GM21723 (cell line): ENCODE measurements at regions not wholly inside any gene's neighbourhood (a gene's known extent, or its start where the extent isn't known, plus 50 kb on each side); places are given as distances from the start of the nearest gene placed in this dataset.
A peak's percentile ranks its signal among the peaks of the same experiment; 100 is the strongest.

Source experiments
- ATAC-seq: cut with Tn5 transposase; IDR thresholded peaks from one replicate; pipeline ENCODE4 v1.9.1; 2021; ENCODE audit warnings: mild to moderate bottlenecking, moderate library complexity; ENCODE audit not compliant: unreplicated experiment

GRCh38 chr13:80284290-80284689, 56.6 kb downstream of the SPRY2 start:
- ATAC-seq, result no peak

DNA sequence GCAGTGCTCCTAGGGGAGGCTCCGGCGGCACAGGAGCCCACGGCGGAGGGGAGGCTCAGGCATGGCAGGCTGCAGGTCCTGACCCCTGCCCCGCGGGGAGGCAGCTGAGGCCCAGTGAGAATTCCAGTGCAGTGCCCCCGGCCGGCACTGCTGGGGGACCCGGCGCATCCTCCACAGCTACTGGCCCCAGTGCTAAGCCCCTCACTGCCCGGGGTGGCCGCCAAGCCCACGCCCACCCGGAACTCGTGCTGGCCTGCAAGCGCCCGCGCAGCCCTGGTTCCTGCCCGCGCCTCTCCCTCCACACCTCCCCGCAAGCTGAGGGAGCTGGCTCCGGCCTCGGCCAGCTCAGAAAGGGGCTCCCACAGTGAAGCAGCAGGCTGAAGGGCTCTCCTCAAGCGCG, 62.2 kb downstream of the SPRY2 start:
- ATAC-seq, result no peak

GRCh38 chr13:80276371-80277289, 64.3 kb downstream of the SPRY2 start:
- no peak for ATAC-seq

DNA sequence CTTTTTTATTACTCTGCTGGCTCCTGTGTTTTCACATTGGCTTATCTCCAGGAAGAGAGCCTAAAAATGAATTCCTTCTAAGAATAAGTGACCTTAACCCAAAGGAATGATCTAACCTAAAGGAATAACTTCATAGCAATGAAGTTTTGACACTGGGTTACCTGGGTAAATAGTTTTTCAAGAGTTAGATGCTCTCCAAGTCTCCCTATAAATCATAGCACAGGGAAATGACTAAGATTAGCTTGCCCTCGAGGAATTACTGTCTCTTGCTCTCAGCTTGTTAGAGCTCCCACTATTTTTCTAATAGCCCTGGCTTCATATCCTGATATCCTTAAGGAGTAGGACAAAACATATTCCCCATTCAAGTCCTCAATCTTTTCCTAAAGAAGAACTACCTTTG, 66.3 kb downstream of the SPRY2 start:
- no peak for ATAC-seq

GRCh38 chr13:80273718-80274117, 67.2 kb downstream of the SPRY2 start:
- ATAC-seq, result no peak

- ATAC-seq, result no peak
These were observed 75.6 kb downstream of the SPRY2 start for GRCh38 chr13:80265348-80265747.

DNA sequence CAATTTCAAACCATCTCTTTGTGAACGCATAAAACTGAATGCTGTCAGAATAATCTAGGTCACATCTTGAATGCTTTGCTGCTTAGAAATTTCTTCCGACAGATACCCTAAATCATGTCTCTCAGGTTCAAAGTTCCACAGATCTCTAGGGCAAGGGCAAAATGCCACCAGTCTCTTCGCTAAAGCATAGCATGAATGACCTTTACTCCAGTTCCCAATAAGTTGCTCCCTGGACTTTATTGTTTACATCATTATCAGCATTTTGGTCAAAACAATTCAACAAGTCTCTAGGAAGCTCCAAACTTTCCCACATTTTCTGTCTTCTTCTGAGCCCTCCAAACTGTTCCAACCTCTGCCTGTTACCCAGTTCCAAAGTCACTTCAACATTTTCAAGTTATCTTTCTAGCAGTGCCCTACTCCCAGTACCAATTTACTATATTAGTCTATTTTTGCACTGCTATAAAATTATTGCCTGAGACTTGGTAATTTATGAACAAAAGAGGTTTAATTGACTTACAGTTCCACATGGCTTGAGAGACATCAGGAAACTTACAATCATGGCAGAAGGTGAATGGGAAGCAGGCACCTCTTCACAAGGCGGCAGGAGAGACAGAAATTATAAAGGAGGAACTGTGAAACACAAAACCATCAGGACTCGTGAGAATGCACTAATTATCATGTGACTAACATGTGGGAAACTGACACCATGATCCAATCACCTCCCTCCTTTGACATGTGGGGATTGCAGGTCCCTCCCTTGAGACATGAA, 77.0 kb downstream of the SPRY2 start:
- ATAC-seq, result no peak

- ATAC-seq, result no peak
These were observed 78.8 kb downstream of the SPRY2 start for GRCh38 chr13:80262051-80262695.

DNA sequence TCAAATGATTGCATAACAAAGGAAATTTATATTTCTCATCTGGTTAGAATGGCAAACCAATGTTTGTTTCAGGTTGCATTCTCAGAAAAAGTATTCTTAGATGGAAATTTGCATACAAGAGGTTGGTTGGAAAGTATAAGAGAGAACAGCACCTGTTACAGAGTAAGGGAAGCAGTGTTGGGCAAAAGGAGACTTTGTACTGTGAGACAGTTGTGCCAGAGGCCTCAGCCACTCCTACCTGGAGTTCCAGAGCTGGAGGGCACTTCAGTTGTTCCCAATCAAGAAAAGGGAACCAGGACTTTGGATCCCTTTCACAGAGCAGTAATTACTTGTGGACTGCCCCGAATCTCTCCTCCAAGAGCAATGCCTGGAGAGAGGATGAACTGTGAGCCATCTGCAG, 81.8 kb downstream of the SPRY2 start:
- peak; percentile 71 for ATAC-seq

GRCh38 chr13:80256352-80256932, 84.5 kb downstream of the SPRY2 start:
- ATAC-seq, result peak; percentile 67

GRCh38 chr13:80255946-80256345, 85.0 kb downstream of the SPRY2 start:
- ATAC-seq, result no peak

GRCh38 chr13:80251403-80251802, 89.5 kb downstream of the SPRY2 start:
- ATAC-seq, result no peak

DNA sequence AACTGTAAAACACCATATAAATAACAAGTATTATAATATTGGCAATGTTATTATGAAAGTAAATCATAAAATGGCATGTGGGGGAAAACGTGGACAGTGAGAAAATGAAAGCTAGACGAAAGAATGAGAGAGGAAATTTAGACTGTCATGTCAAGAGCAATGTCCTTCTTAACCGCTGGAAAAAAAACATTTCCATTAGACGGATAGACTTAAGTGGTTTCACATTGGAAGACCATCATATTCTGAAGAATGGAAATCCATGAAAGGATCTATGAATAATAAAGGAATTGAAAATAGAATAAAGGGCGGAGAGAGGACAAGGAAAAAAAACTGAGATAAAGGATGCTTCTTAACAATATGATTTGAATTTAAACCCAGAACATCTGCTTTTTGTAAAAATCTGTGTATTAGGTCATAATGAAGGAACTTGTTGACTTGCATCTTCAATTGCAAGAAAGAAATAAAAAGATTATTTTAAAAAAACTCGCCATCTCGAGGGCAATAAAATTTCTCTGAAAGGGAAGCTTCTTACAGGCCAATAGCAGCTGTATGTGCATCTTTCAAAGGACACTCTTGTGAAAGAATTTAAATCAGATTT, 90.6 kb downstream of the SPRY2 start:
- no peak for ATAC-seq

DNA sequence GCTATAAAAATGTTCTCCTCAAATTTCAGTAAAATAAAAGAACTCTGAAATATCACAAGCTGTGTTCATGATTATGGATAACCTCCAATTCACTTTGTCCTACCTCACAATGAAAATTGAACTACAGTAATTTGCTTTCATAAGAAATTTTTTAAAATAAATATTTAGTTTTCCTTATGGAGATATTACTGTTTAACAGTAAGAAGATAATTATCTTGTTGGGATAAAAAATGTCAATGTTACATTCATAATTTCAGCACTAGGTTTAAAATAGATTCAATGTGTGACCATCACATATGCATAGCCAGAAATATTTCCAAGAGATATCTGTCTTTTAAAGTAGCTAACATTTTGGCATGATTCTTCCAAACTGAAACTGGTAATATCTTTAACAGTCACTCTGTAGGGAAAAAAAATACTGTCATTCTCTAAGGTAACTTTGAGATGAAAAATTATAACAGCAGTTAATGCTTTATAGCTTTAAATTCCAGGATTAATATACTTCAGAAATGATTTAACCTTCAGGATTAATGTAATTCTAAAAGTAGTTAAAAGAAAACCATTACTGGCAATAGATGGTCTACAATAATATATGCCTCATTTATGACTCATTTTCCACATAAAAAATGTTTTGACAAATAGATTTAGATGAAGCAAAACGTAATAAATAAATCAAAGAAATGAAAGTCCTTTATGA, 91.3 kb downstream of the SPRY2 start:
- ATAC-seq, result no peak

GRCh38 chr13:80245162-80245733, 95.7 kb downstream of the SPRY2 start:
- ATAC-seq, result no peak

- no peak for ATAC-seq
These were observed 96.4 kb downstream of the SPRY2 start for GRCh38 chr13:80244574-80244973.

DNA sequence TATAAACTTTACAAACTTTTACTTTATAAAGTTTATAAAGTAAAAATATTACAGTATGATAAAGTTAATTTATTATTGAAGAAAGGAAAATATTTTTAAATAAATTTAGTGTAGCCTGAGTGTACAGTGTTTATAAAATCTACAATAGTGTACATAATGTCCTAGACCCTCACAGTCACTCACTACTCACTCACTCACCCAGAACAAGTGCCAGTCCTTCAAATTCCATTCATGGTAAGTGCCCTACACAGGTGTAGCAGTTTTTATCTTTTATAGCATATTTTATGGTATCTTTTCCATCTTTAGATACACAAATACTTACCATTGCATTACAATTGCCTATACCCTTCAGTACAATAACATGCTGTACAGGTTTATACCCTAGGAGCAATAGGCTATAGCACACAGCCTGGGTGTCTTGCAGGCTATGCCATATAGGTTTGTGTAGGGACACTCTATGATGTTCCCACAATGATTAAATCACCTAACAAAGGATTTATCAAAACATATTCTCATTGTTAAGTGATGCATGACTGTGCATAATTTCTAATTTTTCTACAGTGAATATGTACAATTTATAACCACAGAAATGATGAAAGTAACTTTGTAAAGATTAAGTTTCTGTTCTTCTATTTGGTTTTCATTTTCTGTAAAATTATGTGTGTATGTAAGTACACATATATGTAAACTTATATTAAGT, 98.0 kb downstream of the SPRY2 start:
- no peak for ATAC-seq

DNA sequence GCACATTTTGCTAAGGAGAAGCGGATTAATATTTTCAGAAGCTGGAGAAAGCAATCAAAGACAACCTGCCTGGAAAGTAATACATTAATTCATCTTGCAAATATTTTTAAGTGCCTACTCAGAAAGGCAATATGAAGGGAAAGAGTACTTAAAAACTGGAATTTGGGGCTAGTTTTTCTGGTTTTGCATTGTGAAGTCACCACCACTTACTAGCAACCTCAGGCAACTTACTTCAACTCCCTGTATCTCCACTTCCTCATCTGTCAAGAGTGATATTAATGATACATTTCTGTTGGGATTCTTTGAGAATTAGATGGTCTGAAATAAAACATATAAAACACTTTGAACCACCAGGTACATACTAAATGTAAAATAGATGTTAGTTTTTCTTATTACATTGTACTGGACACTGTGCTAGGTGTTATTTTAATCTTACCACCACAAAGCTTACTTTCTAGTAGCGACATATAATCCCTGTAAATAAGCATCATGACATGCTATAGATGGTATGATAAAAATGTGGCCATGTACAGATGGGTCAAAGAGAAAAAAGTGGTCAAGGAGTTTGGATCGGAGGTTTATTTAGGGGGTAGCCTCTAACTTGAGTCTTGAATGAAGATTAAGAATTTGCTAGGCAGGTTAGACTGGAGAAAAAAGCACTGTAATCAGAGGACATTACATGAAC, 101.2 kb downstream of the SPRY2 start:
- ATAC-seq, result no peak

DNA sequence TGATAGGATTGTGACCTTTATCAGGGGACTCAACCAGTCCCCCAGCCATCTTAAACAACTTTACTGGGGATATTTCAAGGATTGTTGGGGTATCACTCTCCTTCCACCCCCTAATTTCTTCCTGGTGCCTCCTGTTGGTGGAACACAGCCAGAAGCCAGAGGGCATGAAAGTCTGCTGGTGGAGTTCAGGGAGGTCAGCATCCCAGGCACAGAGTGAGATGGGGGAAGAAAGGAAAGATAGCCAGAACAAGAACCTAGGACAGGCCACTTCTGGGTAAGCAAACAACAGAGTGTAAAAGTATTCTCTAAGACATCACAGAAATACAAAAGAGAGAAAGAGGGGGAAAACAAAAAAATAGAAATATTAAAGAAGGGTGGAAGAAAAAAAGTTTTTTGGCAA, 101.8 kb downstream of the SPRY2 start:
- no peak for ATAC-seq
